Panc1 (cell line): ENCODE measurements at regions not wholly inside any gene's neighbourhood (a gene's known extent, or its start where the extent isn't known, plus 50 kb on each side); places are given as distances from the start of the nearest gene placed in this dataset.

Experiments used
- ATAC-seq: fragments of 200-7000 bp; cut with Tn5 transposase; 2 replicates; pipeline ENCODE4 v1.9.1; 2020; ENCODE audit warnings: mild to moderate bottlenecking, moderate library complexity
- BruUV-seq: library from RNA; stranded (reverse); fragments of 400-500 nt; replicated peaks from 2 replicates; lab custom pipeline; 2021; lab: Mats Ljungman, UMichigan
- CTCF ChIA-PET: fragments of 300-600 bp; sonication (Branson Sonifier 250); formaldehyde crosslinking; loops from one replicate; lab custom pipeline; 2022; ENCODE audit warnings: antibody characterized with exemption; lab: Charles Lee
- POLR2A ChIA-PET: fragments of 300-600 bp; sonication (Branson Sonifier 250); formaldehyde crosslinking; loops from one replicate; lab custom pipeline; 2022; ENCODE audit warnings: antibody characterized with exemption; lab: Charles Lee
- DNase-seq: peaks from one replicate; pipeline ENCODE4 v3.0.0-alpha.2; 2010; ENCODE audit warnings: low read depth, low spot score
- H3K27ac ChIP-seq: 2 replicates; pipeline ENCODE4 v1.5.1; 2011; ENCODE audit warnings: mild to moderate bottlenecking, low read length, inconsistent platforms
- H3K27me3 ChIP-seq: fragments of 200-500 bp; sonication (Bioruptor generic); 2 replicates; pipeline ENCODE4 v1.6.0; 2014; ENCODE audit warnings: low read length, inconsistent platforms; ENCODE audit not compliant: control insufficient read depth, insufficient read depth
- H3K36me3 ChIP-seq: fragments of 200-500 bp; sonication (Bioruptor generic); 2 replicates; pipeline ENCODE4 v1.5.1; 2014; ENCODE audit warnings: inconsistent platforms, mild to moderate bottlenecking, low read length, moderate library complexity; ENCODE audit not compliant: control insufficient read depth, insufficient read depth
- H3K4me1 ChIP-seq: 2 replicates; pipeline ENCODE4 v1.5.1; 2011; ENCODE audit warnings: inconsistent platforms, mild to moderate bottlenecking, low read length, moderate library complexity; ENCODE audit not compliant: control insufficient read depth, insufficient read depth
- H3K4me3 ChIP-seq, 2 experiments: 2 replicates each; pipeline ENCODE4 v1.5.1; 2011 to 2012; ENCODE audit warnings: low read depth in 2 of 2, low read length in 2 of 2, mild to moderate bottlenecking in 2 of 2, inconsistent platforms in 1 of 2, moderate library complexity in 1 of 2
- H3K9me3 ChIP-seq: fragments of 200-500 bp; sonication (Bioruptor generic); 2 replicates; pipeline ENCODE4 v1.5.1; 2014; ENCODE audit warnings: low read depth, mild to moderate bottlenecking, inconsistent platforms, low read length, moderate library complexity; ENCODE audit not compliant: control insufficient read depth, insufficient read depth
- CTCF ChIP-seq: fragments of 450-650 bp; IDR thresholded peaks from 2 replicates; pipeline ENCODE4 v1.5.1; 2017; ENCODE audit warnings: mild to moderate bottlenecking
- POLR2AphosphoS5 ChIP-seq: IDR thresholded peaks from 2 replicates; pipeline ENCODE4 v1.6.1; 2012; ENCODE audit warnings: mild to moderate bottlenecking, low read depth, low read length, moderate library complexity
- REST ChIP-seq, 2 experiments: IDR thresholded peaks; 2 replicates each; pipeline ENCODE4 v1.6.1; 2011 to 2012; ENCODE audit warnings: low read depth in 2 of 2, control low read depth in 1 of 2, low read length in 1 of 2, mild to moderate bottlenecking in 1 of 2, moderate library complexity in 1 of 2; ENCODE audit not compliant: insufficient read depth in 1 of 2
- SIN3A ChIP-seq: IDR thresholded peaks from 2 replicates; pipeline ENCODE4 v1.6.1; 2012; ENCODE audit warnings: low read depth, mild to moderate bottlenecking, low read length, moderate library complexity, borderline replicate concordance; ENCODE audit not compliant: insufficient read depth
- TCF7L2 ChIP-seq: IDR thresholded peaks from 2 replicates; pipeline ENCODE4 v1.6.1; 2011; ENCODE audit warnings: mild to moderate bottlenecking, low read depth, low read length, inconsistent platforms
- in situ Hi-C: cut with HindIII; loops from 2 replicates; pipeline ENCODE4 v1.10.0; 2016; ENCODE audit warnings: low sequenced_read_pairs, low pct_unique_long_range_greater_than_20kb
- intact Hi-C: fragments of 100-400 bp; cut with micrococcal nuclease; formaldehyde crosslinking; loops from one replicate; pipeline ENCODE4 v1.10.0; 2022; ENCODE audit not compliant: unreplicated experiment

GRCh38 chr18:52000435-52000834, 339.6 kb upstream of the DCC start:
- TF ChIP-seq SIN3A = no peak
- TF ChIP-seq CTCF = no peak
- no peak for TF ChIP-seq REST (IDR thresholded peaks at IDR 0.05; ENCODE audit: insufficient read depth in 1 of 2, low read depth in 2 of 2, low read length in 1 of 2)
- TF ChIP-seq TCF7L2 = no peak
- DNase-seq (no peak), ATAC-seq (no peak)
- Histone ChIP-seq H3K4me1 (no peaks in the 10 kb centered on the region), H3K4me3 (no peak overlapping the region), H3K36me3 (no peaks in the 10 kb centered on the region), H3K27ac (no peak overlapping the region), H3K27me3 (no peaks in the 10 kb centered on the region), H3K9me3 (no peaks in the 10 kb centered on the region)
- in situ Hi-C loops = no loop called here
- intact Hi-C loops = no loop called here
- CTCF ChIA-PET = no interaction called here
- POLR2A ChIA-PET = no interaction called here
- no TSS peak for BruUV-seq

- CTCF ChIA-PET = no interaction called here
- DNase-seq (no peak), ATAC-seq (no peak)
- in situ Hi-C loops (no loop called here), intact Hi-C loops (no loop called here)
- BruUV-seq = no TSS peak
- no peak for TF ChIP-seq TCF7L2
- no peak for TF ChIP-seq SIN3A
- TF ChIP-seq CTCF = no peak
- TF ChIP-seq REST (IDR thresholded peaks at IDR 0.05; ENCODE audit: insufficient read depth in 1 of 2, low read depth in 2 of 2, low read length in 1 of 2) = no peak
- no peak for TF ChIP-seq POLR2AphosphoS5
- H3K27me3 ChIP-seq = no peaks in the 10 kb centered on the region
- H3K27ac ChIP-seq = no peak overlapping the region
- H3K9me3 ChIP-seq = no peaks in the 10 kb centered on the region
- no peaks in the 10 kb centered on the region for H3K36me3 ChIP-seq
- no peak overlapping the region for H3K4me3 ChIP-seq
- no peaks in the 10 kb centered on the region for H3K4me1 ChIP-seq
- POLR2A ChIA-PET = no interaction called here
Observed at GRCh38 chr18:52001106-52001505, 338.9 kb upstream of the DCC start.
